PC-3 (cell line): ENCODE measurements at regions not wholly inside any gene's neighbourhood (a gene's known extent, or its start where the extent isn't known, plus 50 kb on each side); places are given as distances from the start of the nearest gene placed in this dataset.

Experiments used
- ATAC-seq: fragments of 200-7000 bp; cut with Tn5 transposase; 2 replicates; pipeline ENCODE4 v1.9.1; 2020; ENCODE audit warnings: mild to moderate bottlenecking, moderate library complexity
- BruUV-seq: library from RNA; stranded (reverse); fragments of 400-500 nt; replicated peaks from 2 replicates; lab custom pipeline; 2021; lab: Mats Ljungman, UMichigan
- CTCF ChIA-PET: fragments of 300-600 bp; sonication (Branson Sonifier 250); formaldehyde crosslinking; loops from one replicate; lab custom pipeline; 2022; ENCODE audit warnings: antibody characterized with exemption; lab: Charles Lee
- POLR2A ChIA-PET: fragments of 300-600 bp; sonication (Branson Sonifier 250); formaldehyde crosslinking; loops from one replicate; lab custom pipeline; 2022; ENCODE audit warnings: antibody characterized with exemption; ENCODE audit not compliant: unreplicated experiment; lab: Charles Lee
- DNase-seq: peaks from one replicate; pipeline ENCODE4 v3.0.0-alpha.2; 2015
- H2AFZ ChIP-seq: fragments of 300-600 bp; sonication (generic); 2 replicates; pipeline ENCODE4 v1.6.0; 2016; ENCODE audit warnings: antibody characterized with exemption, low read length
- H3F3A ChIP-seq: fragments of 300-600 bp; sonication (generic); one replicate; pipeline ENCODE4 v1.6.0; 2017; ENCODE audit warnings: antibody characterized with exemption, low read length, control low read depth, mild to moderate bottlenecking; ENCODE audit not compliant: unreplicated experiment
- H3K27ac ChIP-seq: fragments of 300-600 bp; sonication (generic); 2 replicates; pipeline ENCODE4 v1.5.1; 2016; ENCODE audit warnings: mild to moderate bottlenecking, low read length
- H3K27me3 ChIP-seq: fragments of 300-600 bp; sonication (generic); 2 replicates; pipeline ENCODE4 v1.6.1; 2016; ENCODE audit warnings: low read length, mixed read lengths
- H3K36me3 ChIP-seq: fragments of 300-600 bp; sonication (generic); 2 replicates; pipeline ENCODE4 v1.6.1; 2016; ENCODE audit warnings: low read depth, mixed run types, low read length, mixed read lengths
- H3K4me1 ChIP-seq: fragments of 300-600 bp; sonication (generic); 2 replicates; pipeline ENCODE4 v1.5.1; 2016; ENCODE audit warnings: low read length; ENCODE audit not compliant: insufficient read depth
- H3K4me2 ChIP-seq: fragments of 300-600 bp; sonication (generic); 2 replicates; pipeline ENCODE4 v1.6.0; 2016; ENCODE audit warnings: low read length
- H3K4me3 ChIP-seq: fragments of 300-600 bp; sonication (generic); 2 replicates; pipeline ENCODE4 v1.5.1; 2016; ENCODE audit warnings: mild to moderate bottlenecking, low read length, mixed read lengths
- H3K79me2 ChIP-seq: fragments of 300-600 bp; sonication (generic); 2 replicates; pipeline ENCODE4 v1.6.1; 2017; ENCODE audit warnings: low read length, mixed read lengths
- H3K9ac ChIP-seq: fragments of 300-600 bp; sonication (generic); 2 replicates; pipeline ENCODE4 v1.6.0; 2016; ENCODE audit warnings: mild to moderate bottlenecking, low read length
- H3K9me2 ChIP-seq: fragments of 300-600 bp; sonication (generic); replicated peaks from 2 replicates; pipeline ENCODE4 v1.6.1; 2016; ENCODE audit warnings: mixed run types, low read length, mixed read lengths
- H3K9me3 ChIP-seq: fragments of 300-600 bp; sonication (generic); 2 replicates; pipeline ENCODE4 v1.6.1; 2016; ENCODE audit warnings: low read length, mixed read lengths
- H4K20me1 ChIP-seq: fragments of 300-600 bp; sonication (generic); 2 replicates; pipeline ENCODE4 v1.6.1; 2016; ENCODE audit warnings: low read length, mixed read lengths
- EZH2 ChIP-seq: fragments of 300-600 bp; sonication (generic); IDR thresholded peaks from one replicate; pipeline ENCODE4 v1.6.1; 2017; ENCODE audit warnings: antibody characterized with exemption, mild to moderate bottlenecking, low read length; ENCODE audit not compliant: unreplicated experiment
- EZH2phosphoT487 ChIP-seq: fragments of 300-600 bp; sonication (generic); IDR thresholded peaks from 2 replicates; pipeline ENCODE4 v1.6.1; 2018; ENCODE audit warnings: mild to moderate bottlenecking, antibody characterized with exemption, low read length, borderline replicate concordance
- intact Hi-C: fragments of 100-400 bp; cut with micrococcal nuclease; formaldehyde crosslinking; loops from 2 replicates; pipeline ENCODE4 v1.9.0; 2023
- TF ChIP-seq, protein P1 (sequence below): fragments of 300-600 bp; sonication (generic); conservative IDR thresholded peaks from 2 replicates; pipeline ENCODE4 v1.5.1; 2017; ENCODE audit warnings: antibody characterized with exemption, low read depth, mild to moderate bottlenecking, low read length

DNA sequence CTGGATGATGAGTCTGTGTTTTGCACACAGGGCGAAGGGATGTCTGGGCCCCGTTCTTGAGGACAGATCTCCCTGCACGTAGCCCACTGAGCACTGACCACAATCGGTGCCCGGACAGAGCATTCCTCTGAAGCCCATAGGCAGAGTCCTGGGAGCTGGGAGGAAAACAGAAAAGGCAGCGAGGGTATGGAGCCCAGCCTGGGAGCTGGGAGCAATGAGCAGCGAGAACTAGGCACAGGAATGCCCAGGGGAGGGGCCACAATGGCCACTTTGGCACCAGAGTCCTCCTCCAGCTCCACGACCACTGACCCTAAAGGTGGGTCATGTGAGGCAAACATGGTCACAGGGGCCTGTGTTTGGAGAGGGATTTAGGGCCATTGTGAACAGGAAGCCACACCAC lies 333.9 kb downstream of the EIPR1 start:
- CTCF ChIA-PET = no interaction called here

DNA sequence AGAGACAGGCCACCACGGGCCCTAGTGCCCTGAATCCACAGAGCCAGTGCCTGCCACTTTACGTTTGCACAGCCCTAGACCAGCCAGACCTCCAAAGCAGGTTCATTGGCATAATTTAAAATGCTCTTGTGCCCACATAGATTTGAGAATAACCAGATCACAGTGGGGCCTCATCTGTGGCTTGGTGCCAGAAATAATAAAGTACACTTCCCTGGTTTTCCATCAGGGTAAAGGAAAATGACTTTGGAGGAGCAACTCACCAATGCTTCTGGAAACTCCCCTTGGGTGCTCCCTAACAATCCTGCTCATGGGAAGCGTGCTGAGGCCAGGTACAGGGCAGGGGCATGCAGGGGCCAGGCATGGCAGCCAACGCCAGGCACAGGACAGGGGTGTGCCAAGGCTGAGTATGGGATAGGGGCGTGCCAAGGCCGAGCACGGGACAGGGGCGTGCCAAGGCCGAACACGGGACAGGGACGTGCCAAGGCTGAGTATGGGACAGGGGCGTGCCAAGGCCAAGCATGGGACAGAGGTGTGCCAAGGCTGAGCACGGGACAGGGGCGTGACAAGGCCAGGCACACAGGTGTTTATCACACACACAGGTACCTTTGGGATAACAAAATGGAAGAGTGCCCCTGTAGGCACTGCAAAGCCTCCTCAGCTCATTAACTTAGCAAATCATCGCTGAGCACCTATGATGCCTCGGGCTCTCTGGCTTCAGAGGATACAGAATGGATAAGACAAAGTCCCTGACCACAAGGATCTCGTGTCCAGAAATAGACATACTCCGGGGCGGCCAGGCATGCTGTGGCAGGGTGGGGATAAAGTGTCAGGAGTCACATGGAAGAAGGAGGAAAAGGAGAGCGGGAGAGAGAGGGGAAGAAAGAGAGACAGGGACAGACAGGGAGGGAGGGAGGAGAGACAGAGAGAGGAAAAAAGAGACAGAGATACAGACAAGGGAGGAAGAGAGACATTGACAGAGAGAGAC lies 334.7 kb downstream of the EIPR1 start:
- no peak for ATAC-seq
- no peaks in the 10 kb centered on the region for H3K9me3 ChIP-seq
- H3K27me3 ChIP-seq = peaks cover 43% of the 10 kb centered on the region
- no peak overlapping the region for H3K27ac ChIP-seq
- no peaks in the 10 kb centered on the region for H3F3A ChIP-seq
- BruUV-seq = no TSS peak
- H3K4me1 ChIP-seq = no peaks in the 10 kb centered on the region
- H3K9ac ChIP-seq = no peak overlapping the region
- H3K79me2 ChIP-seq = no peaks in the 10 kb centered on the region
- H3K4me3 ChIP-seq = no peak overlapping the region
- no peaks in the 10 kb centered on the region for H3K36me3 ChIP-seq
- TF ChIP-seq EZH2phosphoT487 (no peak), EZH2 (no peak)
- TF ChIP-seq, protein P1, sequence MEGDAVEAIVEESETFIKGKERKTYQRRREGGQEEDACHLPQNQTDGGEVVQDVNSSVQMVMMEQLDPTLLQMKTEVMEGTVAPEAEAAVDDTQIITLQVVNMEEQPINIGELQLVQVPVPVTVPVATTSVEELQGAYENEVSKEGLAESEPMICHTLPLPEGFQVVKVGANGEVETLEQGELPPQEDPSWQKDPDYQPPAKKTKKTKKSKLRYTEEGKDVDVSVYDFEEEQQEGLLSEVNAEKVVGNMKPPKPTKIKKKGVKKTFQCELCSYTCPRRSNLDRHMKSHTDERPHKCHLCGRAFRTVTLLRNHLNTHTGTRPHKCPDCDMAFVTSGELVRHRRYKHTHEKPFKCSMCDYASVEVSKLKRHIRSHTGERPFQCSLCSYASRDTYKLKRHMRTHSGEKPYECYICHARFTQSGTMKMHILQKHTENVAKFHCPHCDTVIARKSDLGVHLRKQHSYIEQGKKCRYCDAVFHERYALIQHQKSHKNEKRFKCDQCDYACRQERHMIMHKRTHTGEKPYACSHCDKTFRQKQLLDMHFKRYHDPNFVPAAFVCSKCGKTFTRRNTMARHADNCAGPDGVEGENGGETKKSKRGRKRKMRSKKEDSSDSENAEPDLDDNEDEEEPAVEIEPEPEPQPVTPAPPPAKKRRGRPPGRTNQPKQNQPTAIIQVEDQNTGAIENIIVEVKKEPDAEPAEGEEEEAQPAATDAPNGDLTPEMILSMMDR = no peak
- CTCF ChIA-PET = no interaction called here
- no peaks in the 10 kb centered on the region for H4K20me1 ChIP-seq
- H3K9me2 ChIP-seq = no peaks in the 10 kb centered on the region
- POLR2A ChIA-PET = no interaction called here
- no peak overlapping the region for H2AFZ ChIP-seq
- no peak overlapping the region for H3K4me2 ChIP-seq
- intact Hi-C loops = no loop called here
- no peak for DNase-seq

More for the DNA sequence above, 333.9 kb downstream of the EIPR1 start:
- no peaks in the 10 kb centered on the region for H3K79me2 ChIP-seq
- no peaks in the 10 kb centered on the region for H3K36me3 ChIP-seq
- no peak for DNase-seq
- H3K9me3 ChIP-seq = no peaks in the 10 kb centered on the region
- H4K20me1 ChIP-seq = no peaks in the 10 kb centered on the region
- H3K4me1 ChIP-seq = no peaks in the 10 kb centered on the region
- no peaks in the 10 kb centered on the region for H3F3A ChIP-seq
- TF ChIP-seq, protein P1 = no peak
- no peak for TF ChIP-seq EZH2phosphoT487
- no peak for TF ChIP-seq EZH2
- ATAC-seq = no peak
- no peak overlapping the region for H2AFZ ChIP-seq
- H3K4me2 ChIP-seq = no peak overlapping the region
- H3K9ac ChIP-seq = no peak overlapping the region
- peaks cover 34% of the 10 kb centered on the region for H3K27me3 ChIP-seq
- POLR2A ChIA-PET = no interaction called here
- BruUV-seq = no TSS peak
- intact Hi-C loops = no loop called here
- no peaks in the 10 kb centered on the region for H3K9me2 ChIP-seq
- H3K27ac ChIP-seq = no peak overlapping the region
- no peak overlapping the region for H3K4me3 ChIP-seq
